MCF 10A (cell line): ENCODE measurements at regions not wholly inside any gene's neighbourhood (a gene's known extent, or its start where the extent isn't known, plus 50 kb on each side); places are given as distances from the start of the nearest gene placed in this dataset.

Experiments used
- BruUV-seq: library from RNA; stranded (reverse); fragments of 400-500 nt; replicated peaks from 2 replicates; lab custom pipeline; 2021; lab: Mats Ljungman, UMichigan
- CTCF ChIA-PET: fragments of 300-600 bp; sonication (Branson Sonifier 250); formaldehyde crosslinking; extraction: SDS; loops from one replicate; lab custom pipeline; 2021; ENCODE audit warnings: antibody characterized with exemption, inconsistent platforms; lab: Yijun Ruan, JAX
- POLR2A ChIA-PET: fragments of 300-600, 350-650 bp; sonication (Branson Sonifier 250); formaldehyde crosslinking; extraction: SDS; loops from one replicate; lab custom pipeline; 2020; ENCODE audit warnings: antibody characterized with exemption, inconsistent platforms; lab: Yijun Ruan, JAX
- DNase-seq: peaks from one replicate; pipeline ENCODE4 v3.0.0-alpha.2; 2018; ENCODE audit not compliant: unreplicated experiment
- H3K27ac Mint-ChIP-seq: one replicate; pipeline ENCODE4 v1.8.0; 2022; ENCODE audit warnings: mild to moderate bottlenecking, low read depth, mixed read lengths; ENCODE audit not compliant: unreplicated experiment
- H3K27me3 Mint-ChIP-seq: one replicate; pipeline ENCODE4 v1.8.0; 2022; ENCODE audit warnings: mixed read lengths; ENCODE audit not compliant: insufficient read depth, unreplicated experiment
- H3K36me3 Mint-ChIP-seq: one replicate; pipeline ENCODE4 v1.8.0; 2022; ENCODE audit warnings: mild to moderate bottlenecking, moderate library complexity, mixed read lengths; ENCODE audit not compliant: insufficient read depth, unreplicated experiment
- H3K4me1 Mint-ChIP-seq: one replicate; pipeline ENCODE4 v1.8.0; 2022; ENCODE audit warnings: mixed read lengths; ENCODE audit not compliant: insufficient read depth, unreplicated experiment
- H3K4me3 Mint-ChIP-seq: one replicate; pipeline ENCODE4 v1.8.0; 2022; ENCODE audit warnings: mild to moderate bottlenecking, moderate library complexity, mixed read lengths; ENCODE audit not compliant: unreplicated experiment
- H3K9me3 Mint-ChIP-seq: one replicate; pipeline ENCODE4 v1.8.0; 2022; ENCODE audit warnings: mixed read lengths; ENCODE audit not compliant: unreplicated experiment
- CTCF ChIP-seq: fragments of 200-600 bp; IDR thresholded peaks from one replicate; pipeline ENCODE4 v1.8.0; 2022; ENCODE audit warnings: antibody characterized with exemption, mild to moderate bottlenecking; ENCODE audit not compliant: unreplicated experiment
- intact Hi-C: fragments of 100-400 bp; cut with micrococcal nuclease; formaldehyde crosslinking; loops from 2 replicates; pipeline ENCODE4 v1.14.1; 2022

DNA sequence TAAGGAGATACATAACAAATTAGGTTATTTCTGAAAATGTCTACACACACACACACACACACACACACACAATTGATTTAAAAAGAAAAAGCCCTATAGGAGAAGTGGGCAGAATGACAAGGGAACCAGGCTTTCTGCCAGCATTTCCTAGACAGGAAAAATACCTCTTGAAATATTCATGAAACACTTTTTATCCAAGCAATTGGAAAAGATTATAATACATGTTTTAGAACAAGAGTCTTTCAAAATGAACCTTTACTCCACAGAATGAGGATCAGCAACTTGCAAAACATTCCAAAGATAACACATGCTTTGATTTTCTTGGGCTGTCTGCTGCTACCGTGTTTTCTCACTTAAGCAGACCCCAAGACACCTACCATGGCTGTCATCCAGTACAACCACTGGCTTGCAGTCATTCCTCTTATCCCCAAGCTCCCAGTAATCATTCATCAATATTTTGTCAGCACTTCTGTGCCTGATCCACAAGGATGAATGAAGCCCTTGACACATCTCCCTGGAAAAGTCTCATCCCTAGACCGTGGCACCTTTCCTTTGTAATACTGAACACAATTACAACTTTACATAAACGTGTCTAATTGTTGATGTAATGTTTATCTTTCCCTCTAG, 717.1 kb upstream of the ZNF608 start:
- ChIA-PET POLR2A (no interaction called here), CTCF (interaction anchor here (0.5 kb wide), 1 partner anchor 17 kb away, joined by 3 read pairs; no protein-coding TSS in a partner anchor)
- intact Hi-C loops = no loop called here
- H3K9me3 Mint-ChIP-seq = peaks cover 9% of the 10 kb centered on the region
- BruUV-seq = no TSS peak
- H3K27ac Mint-ChIP-seq = no peak overlapping the region
- peaks cover 21% of the 10 kb centered on the region for H3K4me1 Mint-ChIP-seq
- H3K4me3 Mint-ChIP-seq = no peak overlapping the region
- no peak for TF ChIP-seq CTCF
- no peaks in the 10 kb centered on the region for H3K36me3 Mint-ChIP-seq
- no peak for DNase-seq
- no peaks in the 10 kb centered on the region for H3K27me3 Mint-ChIP-seq

GRCh38 chr5:125464847-125465432, 718.5 kb upstream of the ZNF608 start:
- ChIA-PET CTCF (interaction anchor here (0.5 to 1.8 kb wide), 4 partner anchors 13 to 534 kb away, joined by 4 to 6 read pairs (median 5); no protein-coding TSS in a partner anchor), POLR2A (interaction anchor here (0.6 to 1.1 kb wide), 3 partner anchors 21 to 638 kb away, joined by 3 to 4 read pairs (median 4); no protein-coding TSS in a partner anchor)
- intact Hi-C loops = no loop called here
- Mint-ChIP-seq H3K4me1 (peaks cover 7% of the 10 kb centered on the region), H3K36me3 (no peaks in the 10 kb centered on the region), H3K27me3 (no peaks in the 10 kb centered on the region), H3K27ac (no peak overlapping the region), H3K9me3 (no peaks in the 10 kb centered on the region), H3K4me3 (no peak overlapping the region)
- no peak for TF ChIP-seq CTCF
- BruUV-seq = no TSS peak
- DNase-seq = no peak

- ChIA-PET CTCF (interaction anchor here (0.8 to 1.8 kb wide), 3 partner anchors 12 to 1302 kb away, joined by 3 to 6 read pairs (median 4); no protein-coding TSS in a partner anchor), POLR2A (interaction anchor here (0.6 to 1.1 kb wide), 3 partner anchors 20 to 639 kb away, joined by 3 to 4 read pairs (median 4); no protein-coding TSS in a partner anchor)
- H3K27ac Mint-ChIP-seq = no peak overlapping the region
- TF ChIP-seq CTCF = no peak
- no peaks in the 10 kb centered on the region for H3K36me3 Mint-ChIP-seq
- no TSS peak for BruUV-seq
- H3K27me3 Mint-ChIP-seq = no peaks in the 10 kb centered on the region
- H3K9me3 Mint-ChIP-seq = no peaks in the 10 kb centered on the region
- peaks cover 7% of the 10 kb centered on the region for H3K4me1 Mint-ChIP-seq
- DNase-seq = no peak
- intact Hi-C loops = no loop called here
- no peak overlapping the region for H3K4me3 Mint-ChIP-seq
Measured at GRCh38 chr5:125465703-125466102, 719.3 kb upstream of the ZNF608 start.

DNA sequence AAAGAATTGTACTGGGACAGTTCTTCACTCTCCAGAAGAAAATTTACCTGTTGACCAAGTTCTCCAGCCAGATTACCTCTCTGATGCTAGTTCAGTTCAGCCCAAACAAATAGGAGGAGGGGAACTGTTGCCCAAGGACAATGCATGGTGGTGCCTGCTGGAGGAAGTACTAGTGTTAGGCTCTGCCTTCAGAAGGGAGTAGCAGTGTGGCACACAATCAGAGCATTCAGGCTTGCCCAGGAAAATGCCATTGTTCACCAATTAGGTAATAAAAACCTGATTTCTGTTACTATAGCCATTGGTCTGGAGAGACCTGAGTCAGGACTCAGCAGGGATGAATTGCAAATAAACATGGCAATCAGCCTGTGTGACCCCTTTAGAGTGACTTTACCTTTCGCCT, 720.8 kb upstream of the ZNF608 start:
- Mint-ChIP-seq H3K27me3 (no peaks in the 10 kb centered on the region), H3K4me3 (no peak overlapping the region), H3K36me3 (no peaks in the 10 kb centered on the region), H3K4me1 (peaks cover 7% of the 10 kb centered on the region), H3K9me3 (no peaks in the 10 kb centered on the region), H3K27ac (no peak overlapping the region)
- BruUV-seq = no TSS peak
- intact Hi-C loops = no loop called here
- POLR2A ChIA-PET = no interaction called here
- CTCF ChIA-PET = interaction anchor here (0.6 kb wide), 1 partner anchor 98 kb away, joined by 3 read pairs; no protein-coding TSS in a partner anchor
- no peak for TF ChIP-seq CTCF
- DNase-seq = no peak
